ENCODE measurements at regions not wholly inside any gene's neighbourhood (a gene's known extent, or its start where the extent isn't known, plus 50 kb on each side); places are given as distances from the start of the nearest gene placed in this dataset.

DNA sequence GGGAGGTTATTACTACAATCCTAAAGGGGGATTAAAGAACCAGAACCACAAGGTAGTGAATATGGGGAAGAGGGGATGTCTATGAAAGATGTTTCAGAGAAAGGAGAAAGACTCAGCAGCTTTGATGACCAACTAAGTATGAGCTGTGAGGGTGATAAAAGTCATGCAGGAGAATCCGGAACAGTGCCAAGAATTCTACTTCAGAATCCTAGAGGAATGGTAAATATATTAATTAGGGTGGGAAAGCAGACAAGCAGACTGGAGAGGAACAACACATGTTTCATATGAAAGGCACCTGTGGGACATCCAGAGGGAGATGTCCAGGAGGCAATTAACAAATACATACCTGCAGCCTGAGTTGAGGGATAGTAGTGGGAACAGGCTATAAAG lies 642.2 kb upstream of the DIPK2B start:
- TF ChIP-seq ELF4 (CRISPR knock-in tag; IDR thresholded peaks at IDR 0.05; ENCODE audit: borderline replicate concordance) (no peak), ZFX (CRISPR knock-in tag; IDR thresholded peaks at IDR 0.05; ENCODE audit: low read depth) (no peak), FOXA1 (IDR thresholded peaks at IDR 0.05) (no peak), FOXA1 (CRISPR knock-in tag; IDR thresholded peaks at IDR 0.05) (no peak), NFAT5 (CRISPR knock-in tag; IDR thresholded peaks at IDR 0.05) (no peak), YY1 (IDR thresholded peaks at IDR 0.05; ENCODE audit: insufficient read depth, insufficient replicate concordance, low read depth, low read length) (no peak), CTCF (CRISPR knock-in tag; IDR thresholded peaks at IDR 0.05) (no peak)
